Hematopoietic multipotent progenitor cell treated with erythropoietin and hydrocortisone succinate and interleukin-3 and kit ligand, for 6 days (in vitro differentiated cells): ENCODE measurements at regions not wholly inside any gene's neighbourhood (a gene's known extent, or its start where the extent isn't known, plus 50 kb on each side); places are given as distances from the start of the nearest gene placed in this dataset.
"Not testable (repeated sequence)": the region's sequence is repeated elsewhere in the genome, so short reads cannot be mapped to it uniquely, and the experiment has no call there.

Experiments used
- DNase-seq: peaks from one replicate; pipeline ENCODE4 v3.0.0-alpha.2; 2015

- DNase-seq = not testable (repeated sequence)
Observed at GRCh38 chr5:12856105-12856504, 951.9 kb upstream of the CTNND2 start.

GRCh38 chr5:12854386-12854785 lies 950.1 kb upstream of the CTNND2 start:
- no peak for DNase-seq

DNA sequence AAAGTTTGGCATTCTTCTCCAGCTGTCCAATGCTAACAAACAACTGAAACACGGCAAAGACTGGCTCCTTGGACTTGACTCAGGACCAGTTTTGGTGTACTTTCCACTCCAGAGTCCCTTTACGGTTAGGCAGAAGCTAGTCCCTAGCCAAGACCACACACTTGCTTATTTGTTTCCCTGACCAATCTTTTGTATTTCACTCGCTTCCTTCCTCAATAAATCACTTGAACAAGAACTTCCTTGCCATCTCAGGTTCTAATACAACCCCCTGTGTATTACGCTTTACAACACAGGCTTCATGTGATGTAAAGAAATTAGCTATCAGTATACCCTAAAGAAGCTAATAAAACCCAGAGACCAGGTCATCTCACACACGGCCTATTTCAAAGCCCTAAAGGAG lies 947.5 kb upstream of the CTNND2 start:
- no peak for DNase-seq

DNA sequence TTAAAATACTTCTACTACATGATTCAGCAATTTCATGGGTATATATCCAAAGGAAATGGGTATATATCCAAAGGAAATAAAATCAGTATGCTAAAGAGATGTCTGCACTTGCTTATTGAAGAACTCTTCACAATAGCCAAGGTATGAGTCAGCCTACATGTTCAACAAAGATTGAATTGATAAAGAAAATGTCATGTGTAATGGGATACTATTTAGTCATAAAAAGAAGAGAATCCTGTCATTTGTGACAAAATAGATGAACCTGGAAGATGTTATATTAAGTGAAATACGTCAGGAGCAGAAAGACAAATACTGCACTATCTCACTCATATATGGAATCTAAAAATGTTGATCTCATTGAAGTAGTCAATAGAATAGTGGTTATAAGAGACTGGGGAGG lies 944.5 kb upstream of the CTNND2 start:
- DNase-seq = no peak

- no peak for DNase-seq
Observed at GRCh38 chr5:12845549-12846159, 941.4 kb upstream of the CTNND2 start.

DNA sequence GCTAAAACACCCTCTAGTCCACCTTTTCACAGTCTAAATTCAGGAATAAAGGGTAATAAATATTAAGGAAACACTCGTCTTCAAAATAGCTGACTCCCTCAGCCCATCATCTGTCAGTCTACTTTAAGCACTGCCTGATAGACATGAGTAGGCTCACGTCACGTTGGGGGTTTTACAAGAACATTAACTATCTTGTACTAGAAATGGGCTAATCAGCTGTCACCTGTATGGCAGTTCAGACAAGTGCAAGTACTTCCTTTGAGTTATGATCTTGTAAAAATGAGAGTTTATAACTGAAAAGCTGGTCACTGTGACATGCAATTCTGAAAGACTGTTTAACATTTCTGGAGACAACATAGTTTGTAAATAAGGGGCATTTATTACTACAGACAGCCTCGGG lies 936.7 kb upstream of the CTNND2 start:
- no peak for DNase-seq

GRCh38 chr5:12837592-12837991 lies 933.3 kb upstream of the CTNND2 start:
- no peak for DNase-seq

GRCh38 chr5:12825163-12825562 lies 920.9 kb upstream of the CTNND2 start:
- no peak for DNase-seq

GRCh38 chr5:12805165-12805698 lies 901.0 kb upstream of the CTNND2 start:
- DNase-seq = no peak

GRCh38 chr5:12799165-12799564 lies 894.9 kb upstream of the CTNND2 start:
- DNase-seq = no peak

GRCh38 chr5:12795333-12795663 lies 891.1 kb upstream of the CTNND2 start:
- DNase-seq = no peak

DNA sequence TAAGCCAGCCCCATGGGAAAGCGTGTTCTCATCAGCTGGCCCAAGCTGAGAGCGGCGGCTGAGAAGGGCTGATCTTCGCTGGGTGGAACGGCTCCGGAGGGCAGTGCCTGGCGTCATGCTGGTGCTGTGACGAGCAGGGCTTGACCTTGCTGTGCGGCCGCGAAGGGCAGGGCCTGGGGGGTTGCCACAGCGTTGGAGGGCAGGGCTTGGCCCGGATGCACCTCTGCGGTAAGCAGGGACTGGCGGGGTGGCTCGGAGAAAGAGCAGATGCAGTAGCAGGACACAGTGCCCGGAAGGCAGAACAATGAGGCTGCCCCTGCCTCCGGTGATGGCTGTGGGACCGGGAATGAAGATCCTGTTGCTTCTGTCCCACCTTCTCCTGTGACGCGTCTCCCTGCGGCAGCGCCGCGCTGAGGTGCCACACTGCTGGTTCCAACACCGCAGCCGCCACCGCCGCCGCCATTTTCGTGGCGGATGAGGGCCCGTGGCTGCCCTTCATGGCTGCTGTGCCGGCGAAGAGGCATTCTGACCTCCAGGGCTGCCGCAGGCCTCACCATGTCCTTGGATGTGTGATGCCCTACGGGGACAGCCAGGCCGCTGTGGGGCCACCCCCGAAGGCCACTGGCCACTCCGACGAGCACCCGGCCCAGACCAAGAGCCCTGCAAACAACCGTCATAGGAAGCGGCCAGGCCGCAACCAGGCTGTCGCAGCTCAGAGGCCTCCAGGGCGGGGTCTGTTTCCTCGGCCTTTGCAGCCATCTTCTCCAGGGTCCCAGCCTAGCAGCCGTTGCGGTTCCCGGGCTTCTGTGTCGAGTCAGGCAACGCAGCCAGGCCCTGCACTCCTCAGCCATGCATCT lies 890.5 kb upstream of the CTNND2 start:
- no peak for DNase-seq

DNA sequence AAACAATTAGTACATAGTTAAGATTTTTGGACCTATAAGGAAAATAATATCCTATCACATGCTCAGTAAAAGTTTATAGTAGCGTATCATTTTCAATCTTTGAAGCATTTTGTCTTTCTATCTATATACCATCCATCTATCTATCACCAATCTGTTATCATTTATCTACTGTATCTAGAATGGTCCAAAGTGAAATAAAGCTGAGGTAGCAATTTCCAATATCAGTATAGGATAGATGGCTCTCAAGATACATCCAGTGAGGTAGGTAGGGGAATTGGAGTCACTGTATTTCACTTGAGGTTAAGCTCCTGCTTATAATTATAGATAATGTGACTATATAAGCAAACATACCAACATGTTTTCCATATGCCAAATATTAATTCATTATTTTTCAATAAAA lies 889.1 kb upstream of the CTNND2 start:
- DNase-seq = no peak

GRCh38 chr5:12780536-12780935 lies 876.3 kb upstream of the CTNND2 start:
- DNase-seq = no peak

DNA sequence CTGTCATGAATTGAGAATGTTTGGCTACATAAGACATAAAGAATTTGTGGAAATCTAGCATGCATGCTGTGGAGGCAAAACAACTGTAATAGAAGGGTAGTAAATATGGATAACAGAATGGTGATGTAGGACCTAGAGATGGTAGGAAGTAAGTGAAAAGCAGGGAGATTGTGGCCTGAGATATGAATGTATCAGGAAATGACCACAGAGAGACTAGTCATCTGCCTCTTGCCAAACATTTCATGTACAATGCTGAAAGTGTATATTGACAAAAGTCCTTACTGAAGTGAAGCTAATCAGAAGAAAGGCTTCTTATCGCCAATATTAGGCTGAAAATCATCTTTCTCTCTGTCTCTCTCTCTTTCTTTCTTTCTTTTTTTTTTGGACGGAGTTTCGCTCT lies 873.1 kb upstream of the CTNND2 start:
- DNase-seq = peak; percentile 47

GRCh38 chr5:12772276-12772675 lies 868.0 kb upstream of the CTNND2 start:
- DNase-seq = no peak

DNA sequence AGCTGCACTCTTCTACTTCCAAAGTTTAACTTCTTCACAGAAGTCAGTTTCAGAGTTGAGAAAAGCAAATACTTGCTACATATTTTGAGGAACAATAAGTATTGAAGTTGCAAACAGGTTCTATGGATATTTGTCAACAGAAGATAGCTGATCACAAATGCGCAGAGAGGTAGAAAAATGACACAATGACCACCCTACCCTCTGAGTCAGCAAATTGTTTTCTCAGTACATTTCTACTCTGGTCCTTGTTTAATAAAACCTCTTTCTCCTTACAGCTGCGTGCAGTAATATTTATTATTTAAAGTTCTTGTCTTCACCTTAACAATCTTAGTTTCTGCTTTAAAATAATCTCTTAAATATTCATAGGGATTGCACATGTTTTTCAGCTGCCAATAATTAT lies 855.1 kb upstream of the CTNND2 start:
- no peak for DNase-seq

- DNase-seq = no peak
Observed at GRCh38 chr5:12757035-12757434, 852.8 kb upstream of the CTNND2 start.

GRCh38 chr5:12745537-12745936 lies 841.3 kb upstream of the CTNND2 start:
- no peak for DNase-seq

- DNase-seq = no peak
Observed at GRCh38 chr5:12743582-12743981, 839.3 kb upstream of the CTNND2 start.

DNA sequence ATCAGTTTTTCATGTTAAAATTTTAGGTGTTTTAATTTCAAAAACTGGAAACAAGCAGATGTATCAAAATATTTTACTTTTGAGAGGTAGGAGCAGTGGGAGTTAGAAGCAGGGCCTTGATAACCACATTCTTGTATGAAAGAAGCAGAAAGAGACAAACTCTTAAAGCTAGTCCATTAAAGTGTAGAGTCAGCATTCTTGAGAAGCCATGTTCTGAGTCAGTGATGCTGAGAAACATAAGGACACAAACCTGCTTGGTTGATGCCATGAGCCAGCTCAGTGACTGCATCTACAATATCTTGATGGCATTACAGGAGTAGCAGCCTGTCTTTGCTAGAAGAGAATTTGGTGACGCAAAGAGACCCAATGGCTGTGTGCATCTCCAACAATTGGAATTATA lies 826.1 kb upstream of the CTNND2 start:
- DNase-seq = no peak

GRCh38 chr5:12716664-12717063 lies 812.4 kb upstream of the CTNND2 start:
- DNase-seq = no peak

DNA sequence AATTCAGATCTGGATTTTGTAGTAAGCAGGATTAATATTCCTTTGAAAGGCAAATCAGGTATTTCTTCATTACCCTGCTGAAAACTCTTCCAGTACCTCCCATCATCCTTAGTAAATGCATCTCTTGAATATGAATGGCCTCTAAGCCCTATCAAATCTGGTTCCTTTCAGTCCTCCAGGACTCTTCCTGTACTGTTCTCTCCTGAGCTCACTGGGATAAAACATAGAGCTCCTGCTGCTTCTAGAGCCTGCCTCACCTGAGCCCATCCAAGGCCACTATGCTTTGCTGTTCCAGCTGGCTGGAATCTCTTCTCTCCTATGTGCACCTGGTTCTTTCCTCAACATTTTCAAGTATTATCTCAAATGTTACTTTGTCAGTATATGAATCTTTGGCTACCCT lies 803.3 kb upstream of the CTNND2 start:
- DNase-seq = no peak

- DNase-seq = no peak
Observed at GRCh38 chr5:12704955-12705354, 800.7 kb upstream of the CTNND2 start.

GRCh38 chr5:12703254-12703653 lies 799.0 kb upstream of the CTNND2 start:
- no peak for DNase-seq
